ENCODE measurements at regions not wholly inside any gene's neighbourhood (a gene's known extent, or its start where the extent isn't known, plus 50 kb on each side); places are given as distances from the start of the nearest gene placed in this dataset.

DNA sequence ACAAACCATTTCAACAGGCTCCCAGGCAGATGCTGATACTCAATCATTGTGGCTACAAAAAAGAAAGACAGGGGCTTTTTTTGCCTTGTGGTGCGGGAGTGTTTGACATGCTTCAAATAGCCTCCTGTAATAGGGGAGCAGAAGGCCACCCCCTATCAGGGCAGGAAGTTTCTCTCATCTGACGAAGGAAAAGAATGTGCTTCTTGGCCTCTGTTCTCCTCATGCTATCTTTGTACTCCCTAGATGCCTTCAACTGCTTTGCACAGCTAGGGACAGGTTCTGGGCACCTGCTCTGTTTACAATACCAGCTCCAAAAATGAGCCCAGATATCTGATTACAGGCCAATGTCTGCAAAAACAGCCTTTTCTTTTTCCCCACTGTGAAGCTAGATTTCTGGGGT is 391.1 kb downstream of the STIM2 start:
- ATAC-seq, result no peak
- no peak for DNase-seq
- TF ChIP-seq POLR2A (IDR thresholded peaks at IDR 0.05), result no peak
- no peak for TF ChIP-seq CTCF (IDR thresholded peaks at IDR 0.05)
- intact Hi-C loops (cut with DNase I), result no loop called here
- Histone ChIP-seq H3K4me1 (no peaks in the 10 kb centered on the region), H3K36me3 (replicated peaks in 1 of 2; ENCODE audit: insufficient read depth in 1 of 2, low read depth in 2 of 2) (no peaks in the 10 kb centered on the region), H3K4me3 (no peak overlapping the region), H3K9me3 (no peaks in the 10 kb centered on the region), H3K27me3 (no peaks in the 10 kb centered on the region), H3K27ac (no peak overlapping the region)
- WGBS, 2 donors, result 37 to 42% methylated on average over 2 of the region's 2 CpGs

DNA sequence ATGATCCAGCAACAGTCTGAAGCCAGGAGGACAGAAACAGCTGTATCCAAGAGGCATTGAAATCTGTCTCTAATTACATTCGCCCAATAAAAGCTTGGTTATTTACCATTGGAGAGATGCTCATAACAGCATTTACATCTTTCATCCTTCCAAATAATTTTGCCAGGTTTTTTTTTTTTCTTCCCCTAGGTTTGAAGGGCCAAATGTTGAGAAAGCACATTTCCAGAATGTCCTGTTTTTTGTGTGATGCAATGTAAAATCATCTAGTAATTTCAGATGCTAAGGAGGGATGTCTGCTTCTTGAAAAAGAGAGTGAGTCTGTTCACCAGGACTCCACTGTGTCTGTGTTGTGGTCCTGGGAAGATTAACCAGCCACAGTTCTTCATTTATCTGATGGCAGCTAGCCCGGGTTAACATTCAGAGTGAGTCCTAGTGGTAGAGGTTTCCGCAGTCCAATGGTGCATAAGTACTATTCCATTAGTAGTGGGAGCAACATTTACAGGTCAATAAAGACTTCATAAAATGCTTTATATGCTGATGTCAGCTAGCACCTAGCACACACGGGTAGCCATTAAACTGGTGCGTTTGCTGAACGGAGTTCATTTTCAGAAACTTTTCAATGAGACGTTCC is 406.8 kb downstream of the STIM2 start:
- ATAC-seq (no peak), DNase-seq (no peak)
- 53 to 54% methylated on average over 7 of the region's 7 CpGs for WGBS, 2 donors
- Histone ChIP-seq H3K4me3 (no peak overlapping the region), H3K4me1 (no peaks in the 10 kb centered on the region), H3K36me3 (replicated peaks in 1 of 2; ENCODE audit: insufficient read depth in 1 of 2, low read depth in 2 of 2) (no peaks in the 10 kb centered on the region), H3K27me3 (no peaks in the 10 kb centered on the region), H3K27ac (no peak overlapping the region), H3K9me3 (no peaks in the 10 kb centered on the region)
- TF ChIP-seq CTCF (IDR thresholded peaks at IDR 0.05), result no peak
- no peak for TF ChIP-seq POLR2A (IDR thresholded peaks at IDR 0.05)
- intact Hi-C loops (cut with DNase I), result no loop called here

DNA sequence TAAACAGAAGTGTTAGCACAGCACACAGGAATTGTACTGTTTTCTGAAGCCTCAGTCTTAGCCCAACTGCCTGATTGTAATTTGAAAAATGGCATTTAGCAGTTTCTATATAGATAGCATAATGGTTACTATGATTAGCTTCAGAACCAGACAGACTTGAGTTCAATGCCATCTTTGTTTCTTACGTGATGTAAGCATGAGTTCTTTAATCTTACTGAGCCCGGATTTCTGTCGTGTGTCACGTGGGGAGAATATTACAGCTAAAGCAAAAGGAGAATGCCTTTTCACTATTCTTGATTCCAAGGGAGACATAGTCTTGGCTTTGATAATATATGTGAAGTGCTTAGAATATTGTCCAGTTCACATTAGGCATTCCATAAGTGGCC is 407.3 kb downstream of the STIM2 start:
- Histone ChIP-seq H3K36me3 (replicated peaks in 1 of 2; ENCODE audit: insufficient read depth in 1 of 2, low read depth in 2 of 2) (no peaks in the 10 kb centered on the region), H3K27me3 (no peaks in the 10 kb centered on the region), H3K9me3 (no peaks in the 10 kb centered on the region), H3K4me3 (no peak overlapping the region), H3K4me1 (no peaks in the 10 kb centered on the region), H3K27ac (no peak overlapping the region)
- TF ChIP-seq POLR2A (IDR thresholded peaks at IDR 0.05), result no peak
- TF ChIP-seq CTCF (IDR thresholded peaks at IDR 0.05), result no peak
- 52 to 53% methylated on average over 4 of the region's 4 CpGs for WGBS, 2 donors
- intact Hi-C loops (cut with DNase I), result no loop called here
- ATAC-seq, result no peak
- no peak for DNase-seq

DNA sequence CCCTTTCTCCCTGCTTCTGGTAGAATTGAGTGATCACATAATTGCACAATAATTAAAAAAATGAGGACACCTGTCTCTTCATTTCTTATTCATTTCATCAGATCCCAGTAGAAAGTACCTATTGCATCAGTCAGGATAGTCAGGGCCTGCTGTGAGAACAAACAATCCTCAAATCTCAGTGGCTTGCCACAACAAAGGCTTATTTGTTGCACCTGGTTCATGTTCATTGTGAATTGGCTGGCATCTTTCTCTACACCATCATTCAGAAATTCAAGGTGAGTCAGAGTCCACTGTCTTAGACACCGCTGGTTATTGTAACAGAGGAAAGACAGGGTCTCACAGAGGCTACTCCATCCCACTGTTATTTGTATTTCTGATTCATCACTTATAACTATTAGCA is 409.8 kb downstream of the STIM2 start:
- H3K27me3 ChIP-seq, result no peaks in the 10 kb centered on the region
- intact Hi-C loops (cut with DNase I), result no loop called here
- DNase-seq (no peak), ATAC-seq (no peak)
- no peaks in the 10 kb centered on the region for H3K36me3 ChIP-seq (replicated peaks in 1 of 2; ENCODE audit: insufficient read depth in 1 of 2, low read depth in 2 of 2)
- 67 to 72% methylated on average over 1 of the region's 1 CpG for WGBS, 2 donors
- no peaks in the 10 kb centered on the region for H3K4me1 ChIP-seq
- TF ChIP-seq CTCF (IDR thresholded peaks at IDR 0.05) (no peak), POLR2A (IDR thresholded peaks at IDR 0.05) (no peak)
- no peaks in the 10 kb centered on the region for H3K9me3 ChIP-seq
- no peak overlapping the region for H3K4me3 ChIP-seq
- no peak overlapping the region for H3K27ac ChIP-seq

GRCh38 chr4:27271555-27271954 is 410.9 kb downstream of the STIM2 start:
- ATAC-seq (no peak), DNase-seq (no peak)
- Histone ChIP-seq H3K4me1 (no peaks in the 10 kb centered on the region), H3K27ac (no peak overlapping the region), H3K9me3 (no peaks in the 10 kb centered on the region), H3K4me3 (no peak overlapping the region), H3K36me3 (replicated peaks in 1 of 2; ENCODE audit: insufficient read depth in 1 of 2, low read depth in 2 of 2) (no peaks in the 10 kb centered on the region), H3K27me3 (no peaks in the 10 kb centered on the region)
- no peak for TF ChIP-seq CTCF (IDR thresholded peaks at IDR 0.05)
- WGBS, 2 donors, result 55 to 64% methylated on average over 4 of the region's 4 CpGs
- intact Hi-C loops (cut with DNase I), result no loop called here

Data from body of pancreas (tissue), 4 donors.